GM23248 (cell line): ENCODE measurements at regions not wholly inside any gene's neighbourhood (a gene's known extent, or its start where the extent isn't known, plus 50 kb on each side); places are given as distances from the start of the nearest gene placed in this dataset.

Source experiments
- DNase-seq: peaks from one replicate; pipeline ENCODE4 v3.0.0-alpha.2; 2015
- H2AFZ ChIP-seq: fragments of 200-600 bp; sonication (generic); 2 replicates; pipeline ENCODE4 v1.6.1; 2016; ENCODE audit warnings: antibody characterized with exemption
- H3F3A ChIP-seq: fragments of 200-600 bp; sonication (generic); 2 replicates; pipeline ENCODE4 v1.6.1; 2016; ENCODE audit warnings: mild to moderate bottlenecking, antibody characterized with exemption, mixed run types; ENCODE audit not compliant: insufficient read depth
- H3K27ac ChIP-seq: fragments of 200-600 bp; sonication (generic); 2 replicates; pipeline ENCODE4 v1.5.1; 2016; ENCODE audit warnings: mild to moderate bottlenecking
- H3K27me3 ChIP-seq: fragments of 200-600 bp; sonication (generic); replicated peaks from 2 replicates; pipeline ENCODE4 v1.6.1; 2016; ENCODE audit warnings: mild to moderate bottlenecking; ENCODE audit not compliant: insufficient read depth
- H3K36me3 ChIP-seq: fragments of 200-600 bp; sonication (generic); 2 replicates; pipeline ENCODE4 v1.6.1; 2016; ENCODE audit warnings: low read depth, mild to moderate bottlenecking
- H3K4me1 ChIP-seq: fragments of 200-600 bp; sonication (generic); 2 replicates; pipeline ENCODE4 v1.6.1; 2016; ENCODE audit warnings: mild to moderate bottlenecking; ENCODE audit not compliant: insufficient read depth
- H3K4me2 ChIP-seq: fragments of 200-600 bp; sonication (generic); one replicate; pipeline ENCODE4 v1.6.1; 2016; ENCODE audit warnings: mild to moderate bottlenecking; ENCODE audit not compliant: unreplicated experiment
- H3K4me3 ChIP-seq: fragments of 200-600 bp; sonication (generic); 2 replicates; pipeline ENCODE4 v1.5.1; 2016; ENCODE audit warnings: mild to moderate bottlenecking
- H3K79me2 ChIP-seq: fragments of 200-600 bp; sonication (generic); 2 replicates; pipeline ENCODE4 v1.6.1; 2016; ENCODE audit warnings: mild to moderate bottlenecking; ENCODE audit not compliant: insufficient read depth
- H3K9ac ChIP-seq: fragments of 200-600 bp; sonication (generic); 2 replicates; pipeline ENCODE4 v1.6.1; 2016; ENCODE audit warnings: mild to moderate bottlenecking
- H3K9me2 ChIP-seq: fragments of 200-600 bp; sonication (generic); 2 replicates; pipeline ENCODE4 v1.6.1; 2016; ENCODE audit warnings: mixed run types, mild to moderate bottlenecking, moderate library complexity; ENCODE audit not compliant: insufficient read depth
- H3K9me3 ChIP-seq: fragments of 200-600 bp; sonication (generic); one replicate; pipeline ENCODE4 v1.6.1; 2017; ENCODE audit warnings: low read depth
- H4K20me1 ChIP-seq: fragments of 200-600 bp; sonication (generic); 2 replicates; pipeline ENCODE4 v1.6.0; 2016; ENCODE audit not compliant: insufficient read depth
- EZH2 ChIP-seq: fragments of 200-600 bp; sonication (generic); IDR thresholded peaks from 2 replicates; pipeline ENCODE4 v1.6.1; 2018; ENCODE audit warnings: antibody characterized with exemption, mild to moderate bottlenecking; ENCODE audit not compliant: insufficient read depth, poor library complexity, severe bottlenecking
- EZH2phosphoT487 ChIP-seq: fragments of 200-600 bp; sonication (generic); IDR thresholded peaks from 2 replicates; pipeline ENCODE4 v1.6.1; 2018; ENCODE audit warnings: antibody characterized with exemption, moderate library complexity, mild to moderate bottlenecking, low read depth; ENCODE audit not compliant: insufficient read depth
- WGBS, 2 experiments: methylation state at CpG; one replicate each; pipeline ENCODE4 v1.1.6; 2015 to 2017; ENCODE audit warnings: low lambda C conversion rate in 2 of 2, low coverage in 1 of 2; ENCODE audit errors: missing lambda C conversion rate in 2 of 2; 5-methylcytosine and 5-hydroxymethylcytosine counted together
- in situ Hi-C: fragments of 300-500 bp; cut with MboI; formaldehyde crosslinking; loops from 2 replicates; pipeline ENCODE4 v1.15.0; 2020

GRCh38 chr12:20234474-20234873, 133.9 kb upstream of the PDE3A start:
- no peaks in the 10 kb centered on the region for H3K9me2 ChIP-seq
- no peak for DNase-seq
- H3K4me2 ChIP-seq, result no peak overlapping the region
- no peak for TF ChIP-seq EZH2phosphoT487
- TF ChIP-seq EZH2, result no peak
- H3K4me1 ChIP-seq, result no peaks in the 10 kb centered on the region
- H3K27me3 ChIP-seq, result no peaks in the 10 kb centered on the region
- in situ Hi-C loops, result no loop called here
- no peaks in the 10 kb centered on the region for H3K79me2 ChIP-seq
- no peaks in the 10 kb centered on the region for H3F3A ChIP-seq
- no peak overlapping the region for H3K9ac ChIP-seq
- H2AFZ ChIP-seq, result no peak overlapping the region
- no peaks in the 10 kb centered on the region for H3K9me3 ChIP-seq
- no peak overlapping the region for H3K4me3 ChIP-seq
- H4K20me1 ChIP-seq, result no peaks in the 10 kb centered on the region
- H3K27ac ChIP-seq, result no peak overlapping the region
- H3K36me3 ChIP-seq, result no peaks in the 10 kb centered on the region
- 68 to 78% methylated on average over 6 of the region's 6 CpGs for WGBS, 2 experiments

- Histone ChIP-seq H3F3A (no peaks in the 10 kb centered on the region), H3K4me3 (no peak overlapping the region), H3K36me3 (no peaks in the 10 kb centered on the region), H3K27ac (no peak overlapping the region), H3K9me3 (no peaks in the 10 kb centered on the region), H4K20me1 (no peaks in the 10 kb centered on the region), H3K79me2 (no peaks in the 10 kb centered on the region), H2AFZ (no peak overlapping the region), H3K4me1 (no peaks in the 10 kb centered on the region), H3K4me2 (no peak overlapping the region), H3K27me3 (no peaks in the 10 kb centered on the region), H3K9ac (no peak overlapping the region), H3K9me2 (no peaks in the 10 kb centered on the region)
- 41 to 46% methylated on average over 7 of the region's 7 CpGs for WGBS, 2 experiments
- in situ Hi-C loops, result no loop called here
- no peak for TF ChIP-seq EZH2
- no peak for TF ChIP-seq EZH2phosphoT487
- no peak for DNase-seq
These were observed 131.2 kb upstream of the PDE3A start for GRCh38 chr12:20237091-20237490.

GRCh38 chr12:20245491-20245890, 122.8 kb upstream of the PDE3A start:
- Histone ChIP-seq H3K27ac (no peak overlapping the region), H3K4me2 (no peak overlapping the region), H3K4me1 (no peaks in the 10 kb centered on the region), H3K9me3 (no peaks in the 10 kb centered on the region), H3K27me3 (no peaks in the 10 kb centered on the region), H3K36me3 (no peaks in the 10 kb centered on the region), H3K9ac (no peak overlapping the region), H4K20me1 (no peaks in the 10 kb centered on the region), H2AFZ (no peak overlapping the region), H3K9me2 (no peaks in the 10 kb centered on the region), H3K79me2 (no peaks in the 10 kb centered on the region), H3F3A (no peaks in the 10 kb centered on the region), H3K4me3 (no peak overlapping the region)
- in situ Hi-C loops, result no loop called here
- no peak for DNase-seq
- no peak for TF ChIP-seq EZH2
- no peak for TF ChIP-seq EZH2phosphoT487
- WGBS, 2 experiments, result 0 to 13% methylated on average over 1 of the region's 1 CpG

- DNase-seq, result no peak
- H3K27me3 ChIP-seq, result no peaks in the 10 kb centered on the region
- 50% methylated on average over 3 of the region's 3 CpGs for WGBS, 2 experiments
These were observed 119.7 kb upstream of the PDE3A start for GRCh38 chr12:20248646-20249045.

GRCh38 chr12:20250761-20251160, 117.6 kb upstream of the PDE3A start:
- in situ Hi-C loops, result no loop called here
- no peak for TF ChIP-seq EZH2phosphoT487
- TF ChIP-seq EZH2, result no peak
- Histone ChIP-seq H3K27ac (no peak overlapping the region), H3K4me1 (no peaks in the 10 kb centered on the region), H3F3A (no peaks in the 10 kb centered on the region), H3K79me2 (no peaks in the 10 kb centered on the region), H3K36me3 (no peaks in the 10 kb centered on the region), H3K9ac (no peak overlapping the region), H3K9me2 (no peaks in the 10 kb centered on the region), H3K4me3 (no peak overlapping the region), H4K20me1 (no peaks in the 10 kb centered on the region), H3K4me2 (no peak overlapping the region), H3K27me3 (no peaks in the 10 kb centered on the region), H2AFZ (no peak overlapping the region), H3K9me3 (no peaks in the 10 kb centered on the region)
- no peak for DNase-seq
- 25 to 33% methylated on average over 1 of the region's 1 CpG for WGBS, 2 experiments

More at GRCh38 chr12:20248646-20249045, 119.7 kb upstream of the PDE3A start:
- TF ChIP-seq EZH2 (no peak), EZH2phosphoT487 (no peak)
- H3F3A ChIP-seq, result no peaks in the 10 kb centered on the region
- H3K27ac ChIP-seq, result no peak overlapping the region
- no peaks in the 10 kb centered on the region for H3K4me1 ChIP-seq
- H3K9ac ChIP-seq, result no peak overlapping the region
- no peaks in the 10 kb centered on the region for H3K36me3 ChIP-seq
- no peaks in the 10 kb centered on the region for H3K9me3 ChIP-seq
- no peak overlapping the region for H3K4me2 ChIP-seq
- no peaks in the 10 kb centered on the region for H3K9me2 ChIP-seq
- H3K79me2 ChIP-seq, result no peaks in the 10 kb centered on the region
- no peak overlapping the region for H2AFZ ChIP-seq
- H3K4me3 ChIP-seq, result no peak overlapping the region
- no peaks in the 10 kb centered on the region for H4K20me1 ChIP-seq
- in situ Hi-C loops, result no loop called here
